Coronary artery (tissue), 2 donors: ENCODE measurements at regions not wholly inside any gene's neighbourhood (a gene's known extent, or its start where the extent isn't known, plus 50 kb on each side); places are given as distances from the start of the nearest gene placed in this dataset.

Source experiments
- DNase-seq: peaks from one replicate; pipeline ENCODE4 v3.0.0-alpha.2; 2017; ENCODE audit warnings: low spot score
- H3K27ac ChIP-seq, 2 donors: fragments of 200-600 bp; sonication (generic); one replicate each; pipeline ENCODE4 v1.5.1; 2016 to 2019
- H3K4me3 ChIP-seq: fragments of 200-600 bp; sonication (generic); 2 replicates; pipeline ENCODE4 v1.5.1; 2016; ENCODE audit warnings: mild to moderate bottlenecking, moderate library complexity
- TF ChIP-seq, protein P1 (sequence below): fragments of 200-600 bp; sonication (generic); IDR thresholded peaks from one replicate; pipeline ENCODE4 v1.5.1; 2019; ENCODE audit warnings: antibody characterized with exemption

DNA sequence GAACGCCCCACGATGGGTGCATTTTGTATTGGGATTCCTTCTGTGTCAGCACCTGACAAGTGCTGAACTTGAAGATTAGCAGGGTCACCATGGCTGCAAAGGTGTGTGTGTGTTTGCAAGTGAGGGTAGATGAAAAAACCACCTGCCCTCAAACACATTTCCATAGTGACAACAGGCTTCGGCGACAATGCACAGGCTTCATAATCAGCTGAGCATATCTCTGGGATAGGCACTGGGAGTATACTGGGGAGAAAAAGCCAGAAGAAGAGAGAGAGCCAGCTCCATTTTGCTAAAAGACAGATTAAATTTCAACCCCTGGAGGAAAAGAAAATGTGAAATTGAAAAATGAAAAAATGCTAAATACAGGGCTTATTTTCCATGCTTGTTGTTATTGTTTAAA is 656.1 kb downstream of the INHBA start:
- Histone ChIP-seq H3K27ac (peak overlapping the region in 1 of 2 donors; percentile 22), H3K4me3 (no peak overlapping the region)
- TF ChIP-seq, protein P1, sequence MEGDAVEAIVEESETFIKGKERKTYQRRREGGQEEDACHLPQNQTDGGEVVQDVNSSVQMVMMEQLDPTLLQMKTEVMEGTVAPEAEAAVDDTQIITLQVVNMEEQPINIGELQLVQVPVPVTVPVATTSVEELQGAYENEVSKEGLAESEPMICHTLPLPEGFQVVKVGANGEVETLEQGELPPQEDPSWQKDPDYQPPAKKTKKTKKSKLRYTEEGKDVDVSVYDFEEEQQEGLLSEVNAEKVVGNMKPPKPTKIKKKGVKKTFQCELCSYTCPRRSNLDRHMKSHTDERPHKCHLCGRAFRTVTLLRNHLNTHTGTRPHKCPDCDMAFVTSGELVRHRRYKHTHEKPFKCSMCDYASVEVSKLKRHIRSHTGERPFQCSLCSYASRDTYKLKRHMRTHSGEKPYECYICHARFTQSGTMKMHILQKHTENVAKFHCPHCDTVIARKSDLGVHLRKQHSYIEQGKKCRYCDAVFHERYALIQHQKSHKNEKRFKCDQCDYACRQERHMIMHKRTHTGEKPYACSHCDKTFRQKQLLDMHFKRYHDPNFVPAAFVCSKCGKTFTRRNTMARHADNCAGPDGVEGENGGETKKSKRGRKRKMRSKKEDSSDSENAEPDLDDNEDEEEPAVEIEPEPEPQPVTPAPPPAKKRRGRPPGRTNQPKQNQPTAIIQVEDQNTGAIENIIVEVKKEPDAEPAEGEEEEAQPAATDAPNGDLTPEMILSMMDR = no peak
- DNase-seq = no peak

- no peak for DNase-seq
- H3K4me3 ChIP-seq = no peak overlapping the region
- TF ChIP-seq, protein P1 = no peak
- peak overlapping the region in 1 of 2 donors; percentile 22 for H3K27ac ChIP-seq
Observed at GRCh38 chr7:41046221-41046761, 656.6 kb downstream of the INHBA start.

- H3K27ac ChIP-seq = no peak overlapping the region
- DNase-seq = no peak
- TF ChIP-seq, protein P1 = no peak
- no peak overlapping the region for H3K4me3 ChIP-seq
Observed at GRCh38 chr7:41045556-41046123, 657.2 kb downstream of the INHBA start.

GRCh38 chr7:41039981-41040380 is 662.9 kb downstream of the INHBA start:
- TF ChIP-seq, protein P1 = no peak
- DNase-seq = no peak
- no peak overlapping the region for H3K4me3 ChIP-seq
- no peak overlapping the region for H3K27ac ChIP-seq

DNA sequence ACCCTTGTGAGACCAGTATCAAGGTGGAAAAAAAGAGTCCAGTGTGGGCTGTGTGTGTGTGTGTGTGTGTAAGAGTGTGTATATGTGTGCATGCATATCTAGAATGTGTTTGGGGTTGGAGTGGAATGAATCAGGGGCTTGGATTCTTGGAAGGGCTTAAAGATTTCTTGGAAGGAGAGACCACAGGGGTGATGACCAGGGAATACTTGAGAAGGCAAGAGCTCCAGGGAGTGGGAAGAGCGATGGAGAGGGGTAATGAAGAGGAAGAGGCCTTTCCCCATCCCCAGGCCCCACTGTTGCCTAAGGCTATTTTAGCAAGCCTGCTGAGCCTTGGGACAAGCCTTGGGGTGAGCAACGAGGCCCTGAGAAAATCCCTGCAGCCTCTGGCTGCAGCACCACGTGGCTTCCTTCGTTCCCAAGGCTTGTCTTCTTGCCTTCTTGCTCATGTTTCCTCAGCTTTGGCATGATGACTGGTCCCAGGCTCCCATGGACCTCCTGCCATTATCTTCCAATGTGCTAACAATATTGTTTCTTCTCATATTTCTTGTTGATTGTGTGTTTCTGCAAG is 663.4 kb downstream of the INHBA start:
- Histone ChIP-seq H3K27ac (no peak overlapping the region), H3K4me3 (no peak overlapping the region)
- TF ChIP-seq, protein P1 = no peak
- no peak for DNase-seq

DNA sequence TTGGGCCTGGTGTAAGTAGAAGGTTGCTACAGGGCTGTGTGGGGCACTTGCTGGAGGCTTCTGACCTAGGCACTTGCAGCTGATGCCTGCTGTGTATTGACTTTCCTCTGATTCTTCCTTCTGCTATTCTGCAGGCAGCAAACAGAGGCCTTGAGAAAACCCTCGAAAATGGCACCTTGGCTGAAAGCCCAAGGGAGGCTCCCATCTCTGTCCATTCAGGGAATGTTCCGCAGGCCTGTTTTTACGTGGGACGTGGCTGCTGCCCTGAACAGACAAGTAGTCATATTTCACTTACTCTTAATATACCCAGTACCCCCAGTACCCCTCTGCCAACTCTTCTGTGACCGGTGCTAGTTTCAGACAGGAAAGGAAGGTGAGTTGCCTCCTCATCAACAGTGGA is 664.7 kb downstream of the INHBA start:
- no peak for DNase-seq
- TF ChIP-seq, protein P1 = no peak
- no peak overlapping the region for H3K27ac ChIP-seq
- H3K4me3 ChIP-seq = no peak overlapping the region

GRCh38 chr7:41037691-41038090 is 665.2 kb downstream of the INHBA start:
- no peak overlapping the region for H3K27ac ChIP-seq
- H3K4me3 ChIP-seq = no peak overlapping the region
- DNase-seq = no peak

More at GRCh38 chr7:41037691-41038090, 665.2 kb downstream of the INHBA start:
- TF ChIP-seq, protein P1 = no peak
